HEK293T (cell line): ENCODE measurements at regions not wholly inside any gene's neighbourhood (a gene's known extent, or its start where the extent isn't known, plus 50 kb on each side); places are given as distances from the start of the nearest gene placed in this dataset.

Source experiments
- BHLHE40 ChIP-seq: fragments of 450-650 bp; IDR thresholded peaks from 2 replicates; pipeline ENCODE4 v1.6.1; 2016; ENCODE audit warnings: mild to moderate bottlenecking, moderate library complexity, borderline replicate concordance
- ELF4 ChIP-seq: fragments of 450-650 bp; IDR thresholded peaks from 2 replicates; pipeline ENCODE4 v1.6.1; 2017; ENCODE audit warnings: antibody characterized with exemption
- FOXA1 ChIP-seq: fragments of 450-650 bp; IDR thresholded peaks from 2 replicates; pipeline ENCODE4 v1.6.1; 2016; ENCODE audit warnings: mild to moderate bottlenecking
- FOXK2 ChIP-seq: fragments of 450-650 bp; IDR thresholded peaks from 2 replicates; pipeline ENCODE4 v1.6.1; 2016; ENCODE audit warnings: mild to moderate bottlenecking
- FOXM1 ChIP-seq: fragments of 450-650 bp; IDR thresholded peaks from 2 replicates; pipeline ENCODE4 v1.6.1; 2017; ENCODE audit warnings: mild to moderate bottlenecking, borderline replicate concordance
- HDGF ChIP-seq: fragments of 450-650 bp; IDR thresholded peaks from 2 replicates; pipeline ENCODE4 v1.6.1; 2017; ENCODE audit warnings: antibody characterized with exemption, borderline replicate concordance
- LEF1 ChIP-seq: fragments of 450-650 bp; IDR thresholded peaks from 2 replicates; pipeline ENCODE4 v1.6.1; 2017; ENCODE audit warnings: mild to moderate bottlenecking, borderline replicate concordance
- NFRKB ChIP-seq: fragments of 450-650 bp; IDR thresholded peaks from 2 replicates; pipeline ENCODE4 v1.6.1; 2016; ENCODE audit warnings: mild to moderate bottlenecking, moderate library complexity
- SUZ12 ChIP-seq: fragments of 450-650 bp; IDR thresholded peaks from 2 replicates; pipeline ENCODE4 v1.6.1; 2016; ENCODE audit warnings: mild to moderate bottlenecking
- TARDBP ChIP-seq: fragments of 450-650 bp; IDR thresholded peaks from 2 replicates; pipeline ENCODE4 v1.6.1; 2016
- TF ChIP-seq, protein P1 (sequence below): fragments of 450-650 bp; IDR thresholded peaks from 2 replicates; pipeline ENCODE4 v1.6.1; 2016

DNA sequence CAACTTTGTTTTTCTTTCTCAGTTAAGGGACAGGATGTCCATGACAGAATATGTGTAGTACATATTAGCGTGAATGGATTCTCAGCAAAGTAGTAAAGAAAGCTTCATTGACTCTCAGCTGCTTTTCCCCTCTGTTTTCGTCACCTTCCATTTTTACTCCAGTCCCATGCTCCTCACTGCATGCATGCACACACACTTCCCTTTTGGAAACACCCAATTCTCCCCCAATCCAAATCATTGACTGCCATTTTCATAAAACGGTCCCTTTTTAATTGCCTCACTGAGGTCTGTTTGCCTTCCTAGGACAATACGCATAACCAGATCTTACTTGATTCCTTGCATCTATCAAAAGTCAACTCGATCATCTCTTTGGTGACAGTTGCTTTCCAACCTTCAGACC lies 287.5 kb upstream of the PARD3B start:
- TF ChIP-seq, protein P1, sequence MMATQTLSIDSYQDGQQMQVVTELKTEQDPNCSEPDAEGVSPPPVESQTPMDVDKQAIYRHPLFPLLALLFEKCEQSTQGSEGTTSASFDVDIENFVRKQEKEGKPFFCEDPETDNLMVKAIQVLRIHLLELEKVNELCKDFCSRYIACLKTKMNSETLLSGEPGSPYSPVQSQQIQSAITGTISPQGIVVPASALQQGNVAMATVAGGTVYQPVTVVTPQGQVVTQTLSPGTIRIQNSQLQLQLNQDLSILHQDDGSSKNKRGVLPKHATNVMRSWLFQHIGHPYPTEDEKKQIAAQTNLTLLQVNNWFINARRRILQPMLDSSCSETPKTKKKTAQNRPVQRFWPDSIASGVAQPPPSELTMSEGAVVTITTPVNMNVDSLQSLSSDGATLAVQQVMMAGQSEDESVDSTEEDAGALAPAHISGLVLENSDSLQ, result no peak
- TF ChIP-seq LEF1 (no peak), ELF4 (no peak), TARDBP (no peak), SUZ12 (no peak), BHLHE40 (no peak), FOXK2 (no peak), FOXA1 (no peak), HDGF (no peak), NFRKB (no peak), FOXM1 (no peak)
